ENCODE measurements at regions not wholly inside any gene's neighbourhood (a gene's known extent, or its start where the extent isn't known, plus 50 kb on each side); places are given as distances from the start of the nearest gene placed in this dataset.

- no peak for DNase-seq
- intact Hi-C loops (cut with DNase I): no loop called here
Observed at GRCh38 chr17:79661292-79662041, 50.6 kb upstream of the RBFOX3 start.
